SHP77 (cell line): ENCODE measurements at regions not wholly inside any gene's neighbourhood (a gene's known extent, or its start where the extent isn't known, plus 50 kb on each side); places are given as distances from the start of the nearest gene placed in this dataset.

Experiments
- DNase-seq, 2 experiments: peaks; one replicate each; lab custom pipeline; 2025; lab: John Stamatoyannopoulos, UW

DNA sequence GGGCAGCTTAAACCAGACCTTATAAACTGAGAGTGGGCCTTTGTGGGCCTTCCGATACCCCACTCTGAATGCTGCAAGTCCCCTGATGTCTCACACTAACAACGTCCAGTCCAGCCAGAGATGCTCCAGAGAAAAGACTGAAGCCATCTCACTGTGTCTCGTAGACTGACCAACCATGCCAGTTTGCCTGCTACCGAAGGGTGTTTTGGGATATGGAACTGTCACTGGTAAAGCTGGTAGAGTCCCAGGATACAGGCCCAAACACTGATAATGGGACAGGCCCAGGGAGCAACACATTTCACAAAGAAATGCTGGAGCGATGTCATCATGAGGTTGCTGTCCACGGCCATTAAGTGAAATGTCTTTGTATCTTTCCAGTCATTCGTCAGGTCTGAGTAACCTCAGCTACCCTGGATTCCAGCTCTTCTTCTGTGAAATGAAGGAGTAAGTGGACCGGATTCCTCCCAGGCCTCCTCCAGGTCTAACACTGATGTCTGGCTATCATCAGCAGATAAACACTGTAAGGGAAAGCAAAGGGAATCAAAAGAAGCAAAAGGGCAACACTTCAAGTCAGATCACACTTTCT is 81.6 kb downstream of the SLC5A7 start:
- no peak for DNase-seq

DNA sequence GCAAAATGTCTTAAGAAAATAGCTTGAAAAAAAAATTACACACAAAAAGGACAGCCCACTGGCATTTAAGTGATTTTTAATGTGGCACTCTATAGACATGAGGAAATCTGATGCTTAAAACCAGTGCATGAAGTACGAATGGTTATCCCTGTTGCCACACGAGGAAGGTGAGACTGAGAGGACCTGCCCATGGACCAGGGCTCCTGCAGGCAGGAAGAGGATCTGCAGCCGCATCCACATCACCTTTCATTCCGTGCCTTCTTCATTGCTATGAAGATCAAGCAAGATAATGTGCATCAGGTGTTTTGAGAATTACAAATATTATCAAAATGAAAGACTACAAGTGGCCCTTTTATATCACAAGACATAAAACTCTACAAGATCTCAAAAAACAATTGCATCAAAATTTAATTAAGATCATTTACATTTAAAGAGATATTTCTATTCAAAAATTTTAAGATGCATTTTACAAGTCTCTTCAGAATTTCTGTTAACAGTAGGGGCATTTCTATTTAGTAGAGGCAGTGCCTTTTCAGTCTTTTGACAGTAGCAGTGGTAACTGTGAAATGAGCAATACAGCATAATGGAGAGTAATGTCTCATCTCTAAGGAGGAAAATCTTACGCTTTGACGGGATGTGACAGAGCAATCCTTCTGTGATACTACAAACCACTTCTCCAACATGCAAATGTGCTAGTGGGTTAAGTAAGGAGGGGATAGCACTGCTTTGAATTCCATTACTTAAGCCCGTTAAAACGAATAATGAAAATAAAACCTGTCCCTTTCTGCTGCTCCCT is 83.4 kb downstream of the SLC5A7 start:
- no peak for DNase-seq

DNA sequence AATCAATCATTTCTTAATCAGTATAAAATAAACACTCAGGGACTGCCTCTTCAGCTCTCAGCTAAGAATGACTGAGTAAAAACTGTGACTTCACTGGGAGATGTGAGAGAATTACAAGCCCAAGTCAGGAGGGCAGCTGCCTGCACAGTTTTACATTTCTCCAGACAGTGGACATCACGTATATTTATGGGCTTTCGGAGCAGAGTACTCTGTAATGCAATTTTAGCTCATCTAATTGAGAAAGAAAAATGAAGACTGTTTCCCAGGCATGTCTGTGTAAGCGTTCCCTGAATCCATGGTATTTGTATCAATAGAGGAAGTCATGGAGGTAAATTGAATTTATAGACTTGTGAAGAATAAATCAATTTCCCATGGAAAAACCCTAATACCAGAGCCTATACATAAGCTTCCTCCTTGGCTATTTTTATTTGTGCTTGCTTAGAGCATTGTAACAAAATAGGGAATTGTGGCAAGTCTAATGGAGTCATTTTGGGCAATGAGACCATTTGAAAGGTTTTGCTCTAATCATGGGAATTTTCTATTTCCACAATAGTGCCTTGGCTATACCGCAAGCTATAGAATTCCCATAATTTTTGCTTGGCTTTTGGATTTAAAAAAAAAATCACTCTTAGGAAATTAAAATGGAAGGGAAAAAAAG is 87.2 kb downstream of the SLC5A7 start:
- DNase-seq, result no peak

DNA sequence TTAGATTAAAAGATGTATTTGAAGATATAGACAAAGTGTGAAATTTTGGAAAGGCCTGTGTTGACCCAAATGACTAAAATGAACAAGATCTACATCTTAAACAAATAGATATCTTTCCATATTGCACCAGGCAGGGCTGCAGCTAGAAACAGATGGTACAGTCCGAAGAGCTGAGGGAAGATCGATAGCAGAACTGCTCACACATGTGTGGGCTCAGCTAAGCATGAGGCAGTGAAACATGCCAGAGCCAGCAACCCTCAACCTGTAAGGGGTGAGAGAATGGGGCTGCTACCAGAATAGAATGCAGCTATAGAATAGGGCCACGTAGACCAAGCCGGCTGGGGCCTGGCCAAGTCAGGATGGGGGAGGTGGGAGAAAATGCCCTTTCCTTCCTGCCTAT is 87.8 kb downstream of the SLC5A7 start:
- DNase-seq, result peak in 1 of 2 experiments; percentile 11

DNA sequence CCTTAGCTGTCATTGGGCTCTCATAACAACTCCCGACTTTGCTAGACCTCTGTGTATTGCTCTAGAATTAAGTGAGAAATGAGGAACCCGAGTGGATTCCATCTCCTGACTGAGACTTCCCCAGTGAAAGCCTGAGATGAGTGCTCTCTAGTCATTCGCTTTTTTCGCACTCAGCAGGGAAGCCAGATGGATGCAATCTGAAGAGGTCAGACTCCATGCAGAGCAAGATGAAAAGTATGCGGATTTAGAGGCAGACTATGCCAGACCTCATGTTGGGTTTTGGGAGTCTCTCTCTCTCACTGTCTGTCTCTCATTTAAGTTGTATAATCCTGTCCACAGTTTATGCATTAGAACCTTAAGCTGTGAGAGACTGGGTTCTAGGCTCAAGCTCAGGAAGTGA is 88.6 kb downstream of the SLC5A7 start:
- no peak for DNase-seq

DNA sequence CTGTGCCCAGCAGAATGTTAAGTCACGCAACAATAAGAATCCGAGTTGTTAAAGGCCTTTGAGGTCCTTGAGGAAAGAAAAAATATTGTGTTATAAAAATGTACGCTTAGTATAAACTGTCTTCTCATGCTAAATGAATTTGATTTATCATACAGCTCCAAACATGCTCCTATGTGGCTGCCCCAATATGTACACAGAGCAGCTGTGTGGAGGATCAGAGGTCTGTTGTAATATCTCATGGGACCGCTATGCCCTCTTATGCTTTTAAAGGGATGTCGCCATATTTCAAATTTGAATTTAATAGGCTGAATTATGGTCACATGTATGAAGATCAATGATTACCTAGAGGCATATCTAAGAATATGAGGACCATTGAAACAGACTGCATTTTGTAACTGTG is 90.2 kb downstream of the SLC5A7 start:
- peak in 1 of 2 experiments; percentile 23 for DNase-seq

DNA sequence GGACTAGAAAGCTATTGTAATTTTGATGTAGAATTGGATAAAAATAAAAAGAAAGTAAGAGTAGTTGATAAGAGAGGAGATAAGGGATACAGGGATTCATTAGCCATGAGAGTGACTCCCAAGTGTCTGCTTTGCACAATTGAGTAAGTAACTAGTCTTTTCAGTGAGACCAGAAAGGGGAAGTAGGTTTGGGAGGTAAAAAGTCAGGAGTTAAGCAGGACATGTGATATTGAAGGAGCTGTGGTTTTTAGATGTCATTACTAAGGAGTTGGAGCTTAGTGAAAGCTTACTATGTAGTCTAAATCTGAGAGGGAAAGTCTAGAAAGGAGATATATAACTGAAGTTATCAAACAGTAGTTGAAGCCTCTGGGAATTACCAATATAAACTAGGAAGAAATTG is 93.4 kb downstream of the SLC5A7 start:
- DNase-seq, result no peak

DNA sequence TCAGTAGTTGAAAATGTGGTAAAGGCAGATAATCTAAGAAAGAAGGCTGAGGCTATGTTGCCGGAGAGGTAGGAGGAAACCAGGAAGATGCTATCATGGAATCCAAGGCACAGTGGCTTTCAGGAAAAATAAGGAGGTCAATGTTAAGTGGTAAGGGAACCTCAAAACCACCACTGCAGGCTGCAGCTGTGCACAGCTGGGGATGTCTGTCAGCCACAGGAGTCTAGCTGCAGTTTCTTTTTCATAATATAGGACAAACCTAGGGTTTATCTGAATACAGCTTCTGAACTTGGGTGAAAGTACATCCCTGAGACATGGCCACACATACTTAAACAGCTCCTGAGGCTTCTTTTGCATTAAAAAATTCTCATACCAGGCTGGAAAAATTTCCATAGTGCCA is 93.9 kb downstream of the SLC5A7 start:
- no peak for DNase-seq

DNA sequence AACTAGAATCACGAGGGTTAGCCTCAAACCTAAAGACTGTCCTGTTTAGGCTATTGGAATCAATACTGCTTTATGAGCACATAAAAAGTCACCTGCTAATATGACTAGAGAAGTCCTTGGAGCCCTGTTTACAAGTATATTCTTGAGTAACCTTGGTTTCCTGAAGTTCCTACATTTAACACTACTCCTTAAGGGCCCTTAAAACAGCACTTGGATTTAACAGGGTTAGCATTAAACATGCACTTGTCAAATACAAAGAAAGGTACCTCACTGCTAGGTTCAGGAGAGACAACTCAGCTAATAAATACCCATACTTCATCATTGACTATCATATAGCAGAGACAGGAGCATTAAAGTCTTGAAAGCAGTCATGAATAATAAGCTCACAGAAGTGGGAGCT is 96.7 kb downstream of the SLC5A7 start:
- no peak for DNase-seq

DNA sequence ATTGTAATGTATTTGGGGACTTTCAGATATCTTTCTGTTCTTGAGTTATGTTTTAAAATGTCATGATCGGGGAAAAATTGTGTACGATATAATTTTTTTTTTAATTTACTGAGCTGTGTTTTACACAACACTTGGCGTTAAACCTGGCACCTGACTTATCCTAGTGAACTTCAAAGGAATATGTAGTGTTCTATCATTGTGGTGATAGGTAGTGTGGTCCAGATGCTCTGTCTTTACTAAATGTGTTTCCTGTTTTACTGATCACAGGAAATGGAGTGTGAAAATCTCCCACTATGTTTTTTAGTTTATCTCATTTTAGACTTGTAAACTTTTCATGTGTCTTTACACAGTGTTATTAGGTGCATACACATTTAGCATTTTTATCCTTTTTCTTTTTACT is 98.0 kb downstream of the SLC5A7 start:
- no peak for DNase-seq

DNA sequence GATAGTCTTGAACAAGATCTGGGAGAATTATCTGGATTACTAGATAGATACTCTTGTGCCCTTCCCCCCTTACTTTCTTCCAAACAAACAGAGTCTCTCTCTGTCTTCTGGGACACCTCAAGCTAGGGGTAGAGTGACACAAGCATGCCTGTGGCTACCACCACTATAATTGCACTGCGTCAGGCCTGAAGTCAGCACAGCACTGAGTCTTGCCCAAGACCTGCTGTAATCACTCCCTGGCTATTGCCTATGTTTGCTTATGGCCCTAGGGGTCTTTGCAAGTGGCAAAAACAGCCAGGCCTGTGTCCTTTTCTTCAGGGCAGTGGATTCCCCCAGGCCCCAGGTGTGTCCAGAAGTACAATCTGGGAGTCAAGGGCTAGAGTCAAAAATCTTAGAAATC is 106.6 kb downstream of the SLC5A7 start:
- no peak for DNase-seq

DNA sequence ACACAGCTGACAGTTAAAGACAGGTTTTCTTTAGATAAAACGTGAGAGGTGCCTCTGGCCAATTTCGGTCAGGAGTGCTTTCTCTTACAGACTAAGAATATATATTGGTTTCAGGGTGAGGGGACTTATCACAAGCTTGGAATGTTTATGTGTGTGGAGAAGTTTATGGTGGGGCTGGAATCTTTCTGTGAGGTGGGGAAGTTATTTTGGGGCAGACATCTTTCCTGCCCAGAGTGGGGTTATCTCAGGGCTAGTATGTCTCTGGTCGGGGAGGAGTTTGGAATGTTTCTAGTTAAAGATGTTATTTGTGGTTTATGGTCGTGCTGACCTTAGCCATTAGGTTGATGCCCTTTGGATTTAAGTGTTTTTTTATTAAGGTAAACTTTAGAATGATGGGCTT is 115.2 kb downstream of the SLC5A7 start:
- DNase-seq, result no peak

DNA sequence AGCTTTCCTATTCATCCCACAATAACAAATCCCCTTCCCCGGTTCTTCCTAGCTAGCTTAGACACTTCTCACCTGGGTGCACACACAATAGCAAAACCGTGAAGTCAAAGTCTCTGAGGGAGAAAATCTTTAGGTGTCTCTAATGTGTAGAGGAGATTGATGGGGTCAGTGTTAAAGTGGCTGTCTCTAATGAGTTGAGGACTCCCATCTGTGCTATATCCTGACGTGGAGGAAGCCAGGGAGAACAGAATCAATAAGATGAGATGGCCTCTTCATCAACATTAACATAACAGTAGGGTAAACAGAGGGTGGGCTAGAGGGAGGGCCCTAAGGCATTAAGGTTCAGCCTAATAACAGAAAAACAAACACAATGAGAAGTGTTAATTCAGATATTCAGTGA is 120.4 kb downstream of the SLC5A7 start:
- DNase-seq, result peak in 1 of 2 experiments; percentile 3

DNA sequence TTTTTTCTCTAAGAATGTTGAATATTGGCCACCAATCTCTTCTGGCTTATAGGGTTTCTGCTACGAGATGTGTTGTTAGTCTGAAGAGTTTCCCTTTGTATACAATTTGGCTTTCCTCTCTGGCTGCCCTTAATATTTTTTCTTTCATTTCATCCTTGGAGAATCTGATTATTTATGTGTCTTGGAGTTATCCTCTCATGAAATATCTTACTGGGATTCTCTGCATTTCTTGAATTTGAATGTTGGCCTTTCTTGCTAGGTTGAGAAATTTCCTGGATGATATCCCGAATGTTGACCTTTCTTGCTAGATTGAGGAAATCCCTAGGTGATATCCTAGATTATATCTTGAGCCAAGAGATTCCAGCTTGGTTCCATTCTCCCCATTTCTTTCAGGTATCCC is 125.6 kb downstream of the SLC5A7 start:
- no peak for DNase-seq

DNA sequence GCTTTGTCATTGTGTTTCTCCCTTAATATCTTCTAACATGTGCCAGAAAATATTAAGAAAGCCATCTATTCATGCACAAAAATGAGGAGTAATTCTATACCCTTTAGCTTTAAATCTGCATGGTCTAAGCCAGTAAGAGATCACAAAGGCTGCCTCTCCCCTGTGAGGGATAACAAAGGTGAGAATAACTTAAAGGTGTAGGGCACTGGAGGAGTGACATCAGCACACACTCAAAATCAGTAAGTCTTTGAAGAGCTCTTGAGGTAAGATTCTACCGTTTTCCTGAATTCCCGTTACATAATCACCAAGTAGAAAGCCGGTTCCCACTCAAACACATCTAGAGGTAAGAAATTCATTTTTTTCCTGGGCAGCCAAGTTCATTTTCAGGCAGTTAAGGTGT is 123.9 kb upstream of the SULT1C3 start:
- DNase-seq, result no peak

DNA sequence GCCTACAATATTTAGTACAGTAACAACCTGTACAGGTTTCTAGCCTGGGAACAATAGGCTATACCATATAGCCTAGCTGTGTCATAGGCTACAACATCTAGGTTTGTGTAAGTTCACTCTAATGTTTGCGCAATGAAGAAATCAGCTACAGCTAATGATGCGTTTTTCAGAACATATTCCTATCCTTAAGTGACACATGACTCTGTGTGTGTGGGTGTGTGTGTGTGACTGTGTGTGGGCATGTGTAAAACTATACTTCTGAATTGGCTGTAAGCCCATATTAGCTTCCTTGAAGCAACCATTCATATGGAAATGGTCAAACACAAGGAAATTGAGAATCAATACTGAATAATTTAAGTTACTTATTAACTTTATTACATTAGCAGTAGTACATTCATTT is 120.8 kb upstream of the SULT1C3 start:
- DNase-seq, result no peak

DNA sequence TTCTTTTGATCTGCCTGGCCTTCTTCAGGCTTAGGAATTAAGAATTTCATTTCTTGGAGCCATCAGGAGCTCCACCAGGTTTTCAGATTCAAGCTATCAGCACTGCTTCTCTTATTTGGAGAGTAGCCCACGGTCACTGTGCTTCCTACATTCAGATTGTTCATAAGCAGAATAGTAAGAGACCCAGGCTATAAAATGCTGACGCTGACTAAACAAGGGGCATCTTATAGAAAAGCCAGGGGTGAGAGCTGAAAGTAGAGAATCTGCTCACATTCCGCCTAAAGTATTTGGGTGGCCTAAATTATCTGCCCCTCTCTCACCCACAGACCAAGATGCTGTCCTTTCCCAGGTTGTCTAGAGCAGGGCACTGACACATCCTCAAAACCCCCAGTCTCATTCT is 120.3 kb upstream of the SULT1C3 start:
- no peak for DNase-seq

DNA sequence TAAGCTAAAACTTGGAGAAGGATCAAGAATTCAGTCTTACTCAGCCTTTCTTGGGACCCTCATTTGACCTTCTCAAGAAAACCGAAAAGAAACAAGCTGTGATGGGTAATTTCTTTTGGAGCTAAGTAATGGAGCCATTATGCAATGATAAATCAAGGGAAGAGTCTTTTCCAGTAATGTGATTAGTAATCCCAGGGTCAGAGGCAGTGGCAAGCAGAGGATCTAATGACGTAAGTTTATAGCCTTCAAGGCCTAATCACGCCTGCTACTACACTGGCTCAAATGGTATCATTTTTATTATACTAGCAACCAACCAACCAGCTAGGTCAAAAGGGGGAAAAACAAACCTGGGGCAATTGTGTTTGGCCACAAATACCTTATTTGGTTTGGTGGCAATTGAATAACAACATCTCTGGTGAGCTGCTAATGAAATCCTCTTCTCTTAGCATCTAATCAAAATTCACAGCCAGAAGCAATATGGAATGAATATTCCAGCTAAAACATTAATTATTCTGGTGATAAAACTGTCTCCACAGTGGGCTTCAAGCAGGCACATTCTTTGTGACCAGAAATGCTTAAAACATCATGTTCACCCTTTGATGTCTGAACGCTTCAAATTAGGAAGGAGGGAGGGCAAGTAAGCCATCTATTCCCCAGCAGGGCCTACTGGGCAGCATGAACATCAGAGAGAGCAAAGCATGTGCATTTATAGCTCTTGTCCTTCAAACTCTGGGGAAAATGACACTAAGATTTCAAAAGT is 114.9 kb upstream of the SULT1C3 start:
- no peak for DNase-seq

DNA sequence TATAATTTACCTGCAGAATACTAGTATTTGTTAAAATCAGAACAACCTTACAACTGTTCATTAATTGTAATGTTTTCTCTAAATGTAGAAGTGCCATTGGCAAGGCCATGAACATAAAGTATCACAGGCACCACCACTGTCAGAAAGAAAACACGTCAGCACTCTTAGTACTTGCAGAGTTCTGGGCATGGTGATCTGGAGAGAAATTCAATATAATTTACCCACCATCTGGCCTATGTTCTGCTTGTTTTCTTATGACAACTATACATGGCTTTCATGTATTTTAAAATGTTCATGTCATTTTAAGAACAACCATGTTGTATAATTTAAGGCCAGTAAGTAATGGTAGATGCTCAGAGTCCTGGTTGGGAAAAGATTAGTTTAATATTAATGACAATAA is 114.2 kb upstream of the SULT1C3 start:
- no peak for DNase-seq

DNA sequence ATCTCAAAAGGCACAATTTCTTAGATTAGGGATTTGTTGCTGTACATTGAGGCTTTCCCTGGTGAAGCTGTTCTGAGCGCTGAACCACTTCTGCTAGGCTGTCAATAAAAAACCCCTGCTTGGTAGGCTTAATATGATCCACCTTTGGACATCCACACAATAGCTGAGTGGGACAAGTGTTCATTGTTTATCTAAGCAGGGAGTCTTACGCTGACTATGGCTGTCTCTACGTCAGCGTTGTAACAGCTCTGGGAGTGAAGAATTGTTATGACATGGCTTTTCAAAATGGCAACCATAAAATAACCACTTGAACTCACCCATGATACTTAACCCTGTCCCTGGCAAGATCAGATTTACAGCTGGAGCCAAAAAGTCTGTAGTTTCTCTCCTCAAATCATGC is 111.5 kb upstream of the SULT1C3 start:
- peak; percentile 98 for DNase-seq

DNA sequence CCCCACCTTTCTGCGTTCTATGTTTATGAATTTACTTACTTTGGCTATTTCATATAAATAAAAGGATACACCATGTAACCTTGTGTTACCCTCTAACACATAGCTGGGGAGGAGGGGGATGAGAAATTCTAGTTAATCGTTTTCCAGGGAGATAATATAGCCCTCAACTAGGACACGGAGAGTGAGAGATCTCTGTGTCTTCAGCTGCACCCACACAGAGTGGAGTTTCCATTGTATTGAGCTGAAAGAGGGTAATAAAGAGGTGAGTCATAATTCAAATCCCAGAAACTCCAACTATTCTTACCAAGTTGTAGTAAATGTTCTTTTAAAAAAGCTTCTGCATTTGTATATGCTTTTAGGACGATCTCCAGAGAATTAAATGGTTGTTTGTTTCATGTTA is 110.1 kb upstream of the SULT1C3 start:
- peak; percentile 74 to 80 for DNase-seq

DNA sequence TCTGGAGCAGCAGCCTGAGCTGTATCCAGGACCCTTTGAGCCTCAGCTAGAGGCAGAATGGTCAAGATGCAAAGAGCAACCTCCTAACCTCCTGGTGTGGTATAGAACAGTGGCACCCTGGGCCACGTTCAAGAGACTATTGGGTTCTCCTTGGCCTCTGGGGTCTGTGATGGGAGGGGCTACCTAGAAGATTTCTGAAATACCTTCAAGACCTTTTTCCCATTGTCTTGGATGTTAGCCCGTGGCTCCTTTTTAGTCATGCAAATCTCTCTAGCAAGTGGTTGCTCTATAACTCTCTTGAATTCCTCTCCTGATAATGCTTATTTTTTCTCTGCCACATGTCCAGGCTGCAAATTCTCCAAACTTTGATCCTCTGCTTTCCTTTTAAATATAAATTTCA is 106.3 kb upstream of the SULT1C3 start:
- DNase-seq, result no peak

DNA sequence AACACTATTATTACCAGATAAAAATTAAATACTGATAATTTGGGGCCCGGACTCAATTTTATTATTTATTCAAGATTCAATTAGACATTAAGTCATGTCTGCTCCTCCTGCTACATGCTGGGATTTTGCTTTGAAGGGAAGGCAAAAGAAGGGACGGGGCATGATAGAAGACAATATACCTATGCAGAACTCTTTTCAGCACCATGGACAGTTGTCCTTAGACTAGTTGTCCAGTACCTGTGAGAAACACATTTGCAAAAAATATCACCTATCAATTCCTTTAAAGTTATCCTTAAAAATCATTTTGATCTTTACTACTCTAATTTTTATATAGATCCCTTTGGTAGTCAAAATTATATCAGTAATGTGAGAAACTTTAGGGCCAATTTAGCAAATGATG is 100.2 kb upstream of the SULT1C3 start:
- no peak for DNase-seq
